Fibroblast of mammary gland (primary cell): ENCODE measurements at regions not wholly inside any gene's neighbourhood (a gene's known extent, or its start where the extent isn't known, plus 50 kb on each side); places are given as distances from the start of the nearest gene placed in this dataset.

Source experiments
- DNase-seq: peaks from one replicate; pipeline ENCODE4 v3.0.0-alpha.2; 2010; ENCODE audit warnings: low read depth
- H3K4me3 ChIP-seq: 2 replicates; pipeline ENCODE4 v1.5.1; 2011; ENCODE audit warnings: low read depth, mild to moderate bottlenecking, low read length, moderate library complexity; ENCODE audit not compliant: control insufficient read depth
- TF ChIP-seq, protein P1 (sequence below): conservative IDR thresholded peaks from 2 replicates; pipeline ENCODE4 v1.5.1; 2011; ENCODE audit warnings: low read depth, low read length, inconsistent platforms; ENCODE audit not compliant: control insufficient read depth, insufficient read depth

DNA sequence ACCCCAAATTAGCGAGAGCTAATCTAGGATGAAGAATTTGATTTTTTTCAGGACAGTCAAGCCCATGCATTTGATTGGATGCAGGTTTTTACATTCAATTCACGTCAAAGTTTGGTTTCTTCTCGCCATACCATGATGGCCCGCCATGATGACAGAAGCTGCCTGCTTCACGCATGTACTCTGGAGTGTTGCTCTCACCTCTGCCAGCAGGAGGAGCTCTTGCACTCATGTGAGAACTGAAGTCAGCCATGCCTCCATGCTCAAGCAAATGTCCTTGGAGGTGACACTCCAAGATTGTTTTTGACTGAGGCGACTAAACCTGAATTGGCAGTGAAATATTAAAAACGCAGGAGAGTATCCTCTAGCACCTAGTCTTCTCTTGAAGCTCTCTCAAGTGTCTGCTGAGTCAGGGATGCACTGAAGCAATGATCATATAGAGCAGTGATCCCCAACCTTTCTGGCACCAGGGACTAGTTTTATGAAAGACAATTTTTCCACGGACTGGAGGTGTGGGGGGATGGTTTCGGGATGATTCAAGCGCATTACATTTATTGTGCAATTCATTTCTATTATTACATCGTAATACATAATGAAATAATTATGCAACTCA lies 120.9 kb downstream of the SAMMSON start:
- peak; percentile 65 for DNase-seq
- no peak overlapping the region for H3K4me3 ChIP-seq
- TF ChIP-seq, protein P1, sequence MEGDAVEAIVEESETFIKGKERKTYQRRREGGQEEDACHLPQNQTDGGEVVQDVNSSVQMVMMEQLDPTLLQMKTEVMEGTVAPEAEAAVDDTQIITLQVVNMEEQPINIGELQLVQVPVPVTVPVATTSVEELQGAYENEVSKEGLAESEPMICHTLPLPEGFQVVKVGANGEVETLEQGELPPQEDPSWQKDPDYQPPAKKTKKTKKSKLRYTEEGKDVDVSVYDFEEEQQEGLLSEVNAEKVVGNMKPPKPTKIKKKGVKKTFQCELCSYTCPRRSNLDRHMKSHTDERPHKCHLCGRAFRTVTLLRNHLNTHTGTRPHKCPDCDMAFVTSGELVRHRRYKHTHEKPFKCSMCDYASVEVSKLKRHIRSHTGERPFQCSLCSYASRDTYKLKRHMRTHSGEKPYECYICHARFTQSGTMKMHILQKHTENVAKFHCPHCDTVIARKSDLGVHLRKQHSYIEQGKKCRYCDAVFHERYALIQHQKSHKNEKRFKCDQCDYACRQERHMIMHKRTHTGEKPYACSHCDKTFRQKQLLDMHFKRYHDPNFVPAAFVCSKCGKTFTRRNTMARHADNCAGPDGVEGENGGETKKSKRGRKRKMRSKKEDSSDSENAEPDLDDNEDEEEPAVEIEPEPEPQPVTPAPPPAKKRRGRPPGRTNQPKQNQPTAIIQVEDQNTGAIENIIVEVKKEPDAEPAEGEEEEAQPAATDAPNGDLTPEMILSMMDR: peak; percentile 73

DNA sequence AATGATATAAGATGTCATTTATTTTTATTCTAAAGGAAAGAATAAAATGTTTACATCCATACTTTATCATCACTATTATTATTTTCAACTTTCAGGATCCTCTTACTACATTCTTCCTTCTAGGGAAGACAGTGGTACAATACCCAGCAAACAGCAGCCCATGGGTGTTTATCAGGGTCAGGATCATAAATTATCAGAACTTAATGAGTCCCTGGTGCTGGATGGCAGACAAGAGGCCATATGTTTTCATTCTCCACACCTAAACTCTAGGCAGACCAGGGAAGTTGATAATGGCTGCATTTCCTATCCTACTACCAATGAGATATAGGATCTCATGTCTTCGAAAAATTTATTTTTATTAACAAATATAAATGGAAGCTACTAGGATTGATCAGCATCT lies 127.7 kb downstream of the SAMMSON start:
- H3K4me3 ChIP-seq: no peak overlapping the region
- TF ChIP-seq, protein P1: no peak
- DNase-seq: no peak

DNA sequence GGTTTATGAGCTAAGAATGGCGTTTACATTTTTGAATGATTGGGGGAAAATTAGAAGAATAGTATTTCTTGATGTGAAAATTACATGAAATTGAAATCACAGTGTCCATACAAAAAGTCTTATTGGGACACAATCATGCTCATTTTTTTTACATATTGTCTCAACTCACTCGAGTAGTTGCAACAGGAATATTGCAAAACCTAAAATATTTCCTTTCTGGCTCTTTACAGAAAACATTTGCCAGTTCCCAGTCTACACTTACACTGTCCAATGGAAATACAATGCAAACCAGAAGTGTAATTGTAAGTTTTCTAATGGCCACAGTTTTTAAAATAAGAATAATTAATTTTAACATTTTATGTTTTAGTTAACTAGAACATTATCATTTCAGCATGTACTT lies 137.8 kb downstream of the SAMMSON start:
- TF ChIP-seq, protein P1: no peak
- DNase-seq: no peak
- no peak overlapping the region for H3K4me3 ChIP-seq

DNA sequence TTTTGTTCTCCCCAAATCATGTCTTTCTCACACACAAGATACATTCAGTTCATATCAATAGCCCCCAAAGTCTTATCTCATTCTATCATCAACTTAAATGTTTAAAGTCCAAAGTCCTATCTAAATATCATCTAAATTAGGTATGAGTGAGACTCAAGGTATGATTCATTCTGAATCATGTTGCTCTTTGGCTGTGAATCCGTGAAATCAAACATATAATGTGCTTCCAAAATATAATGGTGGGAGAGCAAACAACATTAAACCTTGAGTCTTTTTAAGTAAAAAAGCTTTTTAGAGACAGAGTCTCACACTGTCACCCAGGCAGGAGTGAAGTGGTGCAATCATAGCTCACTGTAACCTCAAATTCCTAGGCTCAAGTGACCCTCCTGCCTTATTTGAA lies 139.1 kb downstream of the SAMMSON start:
- peak; percentile 2 for DNase-seq
- no peak overlapping the region for H3K4me3 ChIP-seq
- TF ChIP-seq, protein P1: no peak
